Trophoblast cell (in vitro differentiated cells and primary cell): ENCODE measurements at regions not wholly inside any gene's neighbourhood (a gene's known extent, or its start where the extent isn't known, plus 50 kb on each side); places are given as distances from the start of the nearest gene placed in this dataset.

Experiments
- DNase-seq, 2 donors: peaks; one replicate each; pipeline ENCODE4 v3.0.0-alpha.2; 2016
- H2AFZ ChIP-seq: 2 replicates; pipeline ENCODE4 v1.6.1; 2013; ENCODE audit warnings: low read length, moderate library complexity, mild to moderate bottlenecking; ENCODE audit not compliant: insufficient read depth, poor library complexity
- H2AK5ac ChIP-seq: 2 replicates; pipeline ENCODE4 v1.6.1; 2013; ENCODE audit warnings: mild to moderate bottlenecking, low read length
- H2BK120ac ChIP-seq: 2 replicates; pipeline ENCODE4 v1.6.1; 2013; ENCODE audit warnings: low read length, mild to moderate bottlenecking, moderate library complexity; ENCODE audit not compliant: insufficient read depth, poor library complexity
- H2BK12ac ChIP-seq: 2 replicates; pipeline ENCODE4 v1.6.1; 2013; ENCODE audit warnings: mild to moderate bottlenecking, low read length, moderate library complexity
- H2BK5ac ChIP-seq: 2 replicates; pipeline ENCODE4 v1.6.1; 2013; ENCODE audit warnings: low read length, low read depth, moderate library complexity, mild to moderate bottlenecking; ENCODE audit not compliant: poor library complexity
- H3K14ac ChIP-seq: 2 replicates; pipeline ENCODE4 v1.6.1; 2013; ENCODE audit warnings: mild to moderate bottlenecking, low read length
- H3K18ac ChIP-seq: 2 replicates; pipeline ENCODE4 v1.6.1; 2013; ENCODE audit warnings: mild to moderate bottlenecking, low read length
- H3K23ac ChIP-seq: 2 replicates; pipeline ENCODE4 v1.6.1; 2013; ENCODE audit warnings: low read length
- H3K27ac ChIP-seq: 2 replicates; pipeline ENCODE4 v1.5.1; 2013; ENCODE audit warnings: low read depth, mild to moderate bottlenecking, inconsistent platforms, low read length, moderate library complexity
- H3K27me3 ChIP-seq: 2 replicates; pipeline ENCODE4 v1.6.1; 2013; ENCODE audit warnings: inconsistent platforms, mild to moderate bottlenecking, low read length, moderate library complexity; ENCODE audit not compliant: insufficient read depth
- H3K36me3 ChIP-seq, 2 experiments: 1 replicate in 1 of 2; 2 replicates in 1 of 2; pipeline ENCODE4 v1.6.1; 2013; ENCODE audit warnings: low read length in 2 of 2, mild to moderate bottlenecking in 2 of 2, moderate library complexity in 1 of 2; ENCODE audit not compliant: insufficient read depth in 2 of 2, control insufficient read depth in 1 of 2
- H3K4ac ChIP-seq: 2 replicates; pipeline ENCODE4 v1.6.1; 2013; ENCODE audit warnings: low read depth, mild to moderate bottlenecking, low read length, moderate library complexity
- H3K4me1 ChIP-seq, 2 experiments: 1 replicate in 1 of 2; 2 replicates in 1 of 2; pipeline ENCODE4 v1.6.1; 2013; ENCODE audit warnings: low read length in 2 of 2, mild to moderate bottlenecking in 2 of 2, moderate library complexity in 1 of 2; ENCODE audit not compliant: insufficient read depth in 2 of 2, control insufficient read depth in 1 of 2
- H3K4me2 ChIP-seq: 2 replicates; pipeline ENCODE4 v1.6.1; 2013; ENCODE audit warnings: inconsistent platforms, mild to moderate bottlenecking, low read length, moderate library complexity
- H3K4me3 ChIP-seq: 2 replicates; pipeline ENCODE4 v1.5.1; 2013; ENCODE audit warnings: mild to moderate bottlenecking, low read depth, low read length, inconsistent platforms
- H3K79me1 ChIP-seq: one replicate; pipeline ENCODE4 v1.6.1; 2013; ENCODE audit warnings: low read length
- H3K79me2 ChIP-seq: 2 replicates; pipeline ENCODE4 v1.6.1; 2013; ENCODE audit warnings: low read length, mild to moderate bottlenecking; ENCODE audit not compliant: control insufficient read depth, insufficient read depth, poor library complexity
- H3K9ac ChIP-seq: 2 replicates; pipeline ENCODE4 v1.6.1; 2013; ENCODE audit warnings: mild to moderate bottlenecking, low read length
- H3K9me3 ChIP-seq: 2 replicates; pipeline ENCODE4 v1.6.1; 2013; ENCODE audit warnings: low read depth, mild to moderate bottlenecking, control low read depth, inconsistent platforms, low read length; ENCODE audit not compliant: insufficient read depth
- H4K12ac ChIP-seq: 2 replicates; pipeline ENCODE4 v1.6.1; 2013; ENCODE audit warnings: low read depth, mild to moderate bottlenecking, low read length, moderate library complexity
- H4K8ac ChIP-seq: 2 replicates; pipeline ENCODE4 v1.6.1; 2013; ENCODE audit warnings: low read depth, mild to moderate bottlenecking, low read length, moderate library complexity
- H4K91ac ChIP-seq: one replicate; pipeline ENCODE4 v1.6.1; 2013; ENCODE audit warnings: low read depth, mild to moderate bottlenecking, low read length, moderate library complexity
- WGBS: extraction: QIAGEN DNeasy Blood & Tissue Kit; methylation state at CpG from one replicate; pipeline ENCODE4 v1.1.7; 2013; ENCODE audit warnings: missing lambda C conversion rate; ENCODE audit not compliant: insufficient read length, insufficient coverage; ENCODE audit errors: extremely low coverage; 5-methylcytosine and 5-hydroxymethylcytosine counted together

DNA sequence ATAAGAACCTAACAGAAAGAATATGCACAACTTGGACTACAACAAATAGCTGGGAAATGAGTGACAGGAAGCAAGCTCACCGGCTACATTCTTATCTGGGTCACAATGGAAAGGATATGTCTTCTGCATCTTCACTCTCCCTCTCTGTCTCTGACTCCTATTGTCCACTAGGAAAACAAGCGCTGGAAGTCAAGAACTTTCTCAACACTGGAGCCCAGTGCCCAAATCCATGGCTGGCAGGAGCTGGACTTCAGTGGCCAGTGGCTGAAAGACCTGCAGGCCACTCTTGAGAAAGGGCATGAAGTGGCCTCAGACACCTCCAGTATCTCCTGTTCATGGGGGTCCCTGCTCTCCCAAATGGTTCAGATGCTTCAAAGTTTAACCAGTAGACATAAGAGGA, 62.0 kb downstream of the FAM50B start:
- Histone ChIP-seq H4K91ac (no peak overlapping the region), H3K4me2 (no peak overlapping the region), H3K9ac (no peak overlapping the region), H3K4me1 (peaks cover 8 to 9% of the 10 kb centered on the region in 2 experiments), H2AK5ac (no peak overlapping the region), H3K9me3 (peaks cover 4% of the 10 kb centered on the region), H3K14ac (no peak overlapping the region), H2AFZ (no peak overlapping the region), H4K8ac (no peak overlapping the region), H3K27me3 (no peaks in the 10 kb centered on the region), H3K4ac (no peak overlapping the region), H3K79me2 (no peaks in the 10 kb centered on the region), H3K23ac (no peak overlapping the region), H3K4me3 (no peak overlapping the region), H3K18ac (no peak overlapping the region), H3K79me1 (no peaks in the 10 kb centered on the region), H2BK12ac (no peak overlapping the region), H3K36me3 (no peaks in the 10 kb centered on the region), H2BK120ac (no peak overlapping the region), H3K27ac (no peak overlapping the region), H4K12ac (no peak overlapping the region), H2BK5ac (no peak overlapping the region)
- no peak for DNase-seq
- WGBS: no CpG with 5 or more reads among the region's 2 CpGs

DNA sequence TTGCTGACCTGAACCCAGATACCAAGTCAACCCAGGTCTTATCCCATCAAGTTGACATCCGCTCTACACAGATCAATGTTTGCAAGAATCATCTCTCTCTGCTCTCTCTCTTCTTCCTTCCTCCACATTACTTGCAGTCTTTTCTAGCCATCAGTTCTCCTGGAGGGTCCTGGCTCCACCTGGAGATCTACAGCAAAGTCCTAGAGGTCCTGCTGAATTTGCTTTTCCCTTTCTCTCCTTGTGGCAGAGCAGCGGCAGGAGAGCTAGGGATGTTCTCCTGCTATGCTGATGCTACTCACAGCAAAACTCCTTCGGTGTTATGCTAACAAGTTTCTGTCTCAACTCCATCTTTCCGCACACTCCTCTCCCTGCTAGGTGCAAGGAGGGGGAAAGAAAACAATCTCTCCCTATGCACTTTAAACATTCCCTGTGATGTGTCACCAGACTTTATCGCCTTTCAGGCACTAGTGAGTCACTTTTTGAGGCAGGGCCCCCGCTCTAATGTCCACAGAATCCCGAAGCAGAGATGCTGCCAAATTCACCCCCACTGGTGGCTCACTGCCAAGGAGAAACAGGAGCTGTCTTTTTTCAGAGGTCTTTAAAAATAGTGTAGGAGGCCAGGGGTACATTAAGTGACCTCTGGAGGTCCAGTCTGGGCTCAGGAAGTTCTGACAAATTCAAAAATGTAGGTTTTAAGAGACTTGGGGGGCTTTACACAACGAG, 62.6 kb downstream of the FAM50B start:
- Histone ChIP-seq H3K36me3 (no peaks in the 10 kb centered on the region), H3K9ac (no peak overlapping the region), H4K8ac (no peak overlapping the region), H3K4me3 (no peak overlapping the region), H4K91ac (no peak overlapping the region), H2BK120ac (no peak overlapping the region), H3K18ac (no peak overlapping the region), H3K79me2 (no peaks in the 10 kb centered on the region), H3K23ac (no peak overlapping the region), H4K12ac (no peak overlapping the region), H3K27ac (no peak overlapping the region), H2AK5ac (no peak overlapping the region), H3K4ac (no peak overlapping the region), H2AFZ (no peak overlapping the region), H2BK12ac (no peak overlapping the region), H3K4me1 (peaks cover 2% of the 10 kb centered on the region in 2 experiments), H3K79me1 (no peaks in the 10 kb centered on the region), H2BK5ac (no peak overlapping the region), H3K27me3 (no peaks in the 10 kb centered on the region), H3K14ac (no peak overlapping the region), H3K9me3 (peaks cover 4% of the 10 kb centered on the region), H3K4me2 (no peak overlapping the region)
- DNase-seq: peak in 1 of 2 donors; percentile 73
- WGBS: no CpG with 5 or more reads among the region's 8 CpGs

DNA sequence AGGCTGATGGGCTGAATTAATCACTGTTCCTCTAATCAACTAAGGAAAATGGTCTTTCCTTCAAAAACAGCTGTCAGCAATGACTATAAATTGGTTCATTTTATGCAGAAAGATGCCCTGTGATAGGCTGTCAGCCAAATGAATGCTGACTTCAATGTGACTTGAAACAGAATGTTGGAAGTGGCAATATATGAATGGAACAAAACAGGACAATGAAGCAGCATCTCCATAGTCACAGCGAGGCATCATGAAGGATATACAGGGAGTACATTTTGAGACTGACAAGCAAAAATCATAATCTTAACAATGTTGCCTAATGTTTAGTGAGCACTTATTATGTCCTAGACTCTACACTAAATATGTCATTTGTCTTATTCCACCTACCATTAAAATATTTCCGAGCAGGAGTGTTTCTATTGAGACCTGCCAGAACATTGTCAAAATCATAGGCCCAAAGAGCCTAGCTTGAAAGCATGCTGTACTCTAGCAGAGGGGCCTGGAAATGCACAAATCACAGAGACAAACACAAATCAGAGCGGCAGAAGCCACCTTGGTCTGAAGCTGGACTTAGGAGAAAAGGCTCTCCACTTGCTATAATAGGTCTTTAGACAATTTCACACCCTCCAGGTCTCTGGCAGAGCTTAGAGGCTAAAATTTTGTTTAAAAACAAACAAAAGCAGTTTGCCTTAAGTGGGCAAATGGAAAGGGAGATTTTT, 63.3 kb downstream of the FAM50B start:
- Histone ChIP-seq H3K9me3 (peaks cover 4% of the 10 kb centered on the region), H3K9ac (no peak overlapping the region), H4K91ac (no peak overlapping the region), H3K4ac (no peak overlapping the region), H2AK5ac (no peak overlapping the region), H4K8ac (no peak overlapping the region), H2BK12ac (no peak overlapping the region), H4K12ac (no peak overlapping the region), H3K79me2 (no peaks in the 10 kb centered on the region), H3K27ac (no peak overlapping the region), H3K4me3 (no peak overlapping the region), H3K4me1 (peaks cover 2% of the 10 kb centered on the region in 2 experiments), H3K79me1 (no peaks in the 10 kb centered on the region), H3K27me3 (no peaks in the 10 kb centered on the region), H2AFZ (no peak overlapping the region), H3K23ac (no peak overlapping the region), H2BK5ac (no peak overlapping the region), H3K14ac (no peak overlapping the region), H2BK120ac (no peak overlapping the region), H3K36me3 (no peaks in the 10 kb centered on the region), H3K18ac (no peak overlapping the region), H3K4me2 (no peak overlapping the region)
- WGBS: no CpG with 5 or more reads among the region's 3 CpGs
- no peak for DNase-seq

DNA sequence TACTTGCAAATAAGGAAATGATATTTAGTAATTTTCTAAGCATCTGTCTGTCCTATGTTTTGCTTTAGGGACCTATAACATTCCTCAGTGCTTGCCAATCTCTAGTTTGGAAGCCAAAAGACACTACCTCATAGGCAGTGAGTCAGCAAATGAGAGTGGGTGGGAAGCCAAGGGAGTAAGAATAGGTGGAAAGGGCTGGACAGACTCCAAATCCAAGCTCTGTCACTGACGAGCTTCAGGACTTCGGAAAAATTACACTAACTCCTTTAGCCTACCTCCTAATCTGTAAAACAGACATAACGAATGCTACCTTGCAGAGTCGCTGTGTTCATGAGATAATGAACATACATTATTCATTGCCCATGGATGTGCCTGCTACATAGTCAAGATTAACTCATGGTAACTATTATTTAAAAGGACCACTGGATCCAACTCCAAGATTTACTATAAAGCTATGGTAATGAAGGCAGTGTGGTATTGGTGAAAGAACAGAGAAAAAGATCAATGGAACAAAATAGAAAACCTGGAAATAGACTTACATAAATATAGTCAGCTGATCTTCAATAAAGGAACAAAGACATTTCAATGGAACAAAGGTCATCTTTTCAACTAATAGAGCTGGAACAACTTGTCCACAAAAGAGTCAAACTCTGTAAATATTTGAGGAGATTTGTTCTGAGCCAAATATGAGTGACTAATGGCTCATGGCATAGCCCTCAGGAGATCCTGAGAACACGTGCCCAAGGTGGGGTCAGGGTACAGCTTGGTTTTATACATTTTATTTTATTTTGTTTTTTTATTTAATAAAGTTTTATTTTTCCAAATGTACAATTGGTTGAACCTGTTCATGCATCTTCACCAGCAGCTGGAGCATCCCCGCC, 64.1 kb downstream of the FAM50B start:
- H3K27ac ChIP-seq: no peak overlapping the region
- no peak overlapping the region for H2AFZ ChIP-seq
- no peaks in the 10 kb centered on the region for H3K36me3 ChIP-seq
- H3K18ac ChIP-seq: no peak overlapping the region
- DNase-seq: peak in 1 of 2 donors; percentile 62
- H2AK5ac ChIP-seq: no peak overlapping the region
- no CpG with 5 or more reads among the region's 6 CpGs for WGBS
- H2BK12ac ChIP-seq: no peak overlapping the region
- H3K9ac ChIP-seq: no peak overlapping the region
- no peaks in the 10 kb centered on the region for H3K79me1 ChIP-seq
- H4K91ac ChIP-seq: no peak overlapping the region
- no peak overlapping the region for H3K23ac ChIP-seq
- no peaks in the 10 kb centered on the region for H3K27me3 ChIP-seq
- H3K4me2 ChIP-seq: no peak overlapping the region
- no peak overlapping the region for H4K8ac ChIP-seq
- H3K14ac ChIP-seq: no peak overlapping the region
- no peak overlapping the region for H3K4ac ChIP-seq
- peaks cover 2% of the 10 kb centered on the region in 2 experiments for H3K4me1 ChIP-seq
- H3K79me2 ChIP-seq: no peaks in the 10 kb centered on the region
- H2BK5ac ChIP-seq: no peak overlapping the region
- H3K9me3 ChIP-seq: peaks cover 4% of the 10 kb centered on the region
- H4K12ac ChIP-seq: no peak overlapping the region
- H3K4me3 ChIP-seq: no peak overlapping the region
- no peak overlapping the region for H2BK120ac ChIP-seq
